ENCODE measurements at regions not wholly inside any gene's neighbourhood (a gene's known extent, or its start where the extent isn't known, plus 50 kb on each side); places are given as distances from the start of the nearest gene placed in this dataset.
"Not testable (repeated sequence)": the region's sequence is repeated elsewhere in the genome, so short reads cannot be mapped to it uniquely, and the experiment has no call there.

DNA sequence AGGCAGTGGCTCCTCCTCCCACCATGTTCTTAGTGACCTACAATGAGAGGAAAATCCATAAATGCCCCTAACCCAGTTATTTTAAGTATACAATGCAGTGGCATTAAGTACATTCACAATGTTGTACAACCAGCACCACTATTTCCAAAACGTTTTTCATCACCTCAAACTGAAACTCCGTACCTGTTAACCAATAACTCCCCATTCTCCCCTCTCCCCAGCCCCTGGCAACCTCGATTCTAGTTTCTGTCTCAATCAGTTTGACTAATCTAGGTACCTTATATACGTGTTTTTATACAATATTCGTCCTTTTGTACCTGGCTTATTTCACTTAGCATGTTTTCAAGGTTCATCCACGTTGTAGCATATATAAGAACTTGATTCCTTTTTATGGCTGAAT, 198.8 kb downstream of the BCL2L11 start:
- TF ChIP-seq RFX5 (IDR thresholded peaks at IDR 0.05; ENCODE audit: low read depth, low read length); RAD21 (IDR thresholded peaks at IDR 0.05; ENCODE audit: low read length): not testable (repeated sequence)
